ENCODE measurements at regions not wholly inside any gene's neighbourhood (a gene's known extent, or its start where the extent isn't known, plus 50 kb on each side); places are given as distances from the start of the nearest gene placed in this dataset.
A peak's percentile ranks its signal among the peaks of the same experiment; 100 is the strongest.

DNA sequence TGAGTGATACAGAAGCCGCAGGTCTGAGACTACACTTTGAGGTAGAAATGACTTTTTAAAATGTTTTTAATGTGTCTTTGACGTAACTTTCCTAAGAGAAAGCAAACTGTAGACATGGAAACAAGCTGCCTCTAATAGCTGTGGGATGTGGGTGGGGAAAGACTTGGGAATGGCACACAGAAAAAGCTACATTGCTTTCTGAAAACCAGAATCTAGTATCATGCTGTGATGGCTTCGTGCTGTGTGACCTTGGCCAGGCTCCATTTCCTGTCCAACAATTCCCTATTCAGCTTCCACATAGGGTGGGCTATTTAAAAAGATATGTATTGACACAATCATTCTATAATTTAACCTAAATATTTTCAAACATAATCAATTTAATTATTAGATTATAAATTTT, 909.1 kb downstream of the NCAM2 start:
- Histone ChIP-seq H3K4me1 (ENCODE audit: insufficient read depth, insufficient read length) (no peaks in the 10 kb centered on the region), H3K4me3 (ENCODE audit: insufficient read length, low read depth) (no peak overlapping the region), H3K9me3 (ENCODE audit: insufficient read depth, low read length) (peaks cover 13% of the 10 kb centered on the region; the same call in 1 of the 2 replicates), H3K9ac (ENCODE audit: insufficient read length, low read depth) (no peak overlapping the region), H3K36me3 (ENCODE audit: insufficient read depth, insufficient read length, low read length) (no peaks in the 10 kb centered on the region), H3K27me3 (ENCODE audit: insufficient read depth, insufficient read length) (no peaks in the 10 kb centered on the region)
- DNase-seq (ENCODE audit: low read depth, low spot score) = no peak
- TF ChIP-seq ZNF274 (IDR thresholded peaks at IDR 0.05; ENCODE audit: low read depth, low read length) = no peak
- no peak for TF ChIP-seq SUZ12 (IDR thresholded peaks at IDR 0.05; ENCODE audit: extremely low read depth, insufficient read depth, insufficient read length)
- TF ChIP-seq YY1 (IDR thresholded peaks at IDR 0.05; ENCODE audit: insufficient read depth, insufficient read length) = no peak

- TF ChIP-seq SUZ12 (IDR thresholded peaks at IDR 0.05; ENCODE audit: extremely low read depth, insufficient read depth, insufficient read length) = no peak
- TF ChIP-seq ZNF274 (IDR thresholded peaks at IDR 0.05; ENCODE audit: low read depth, low read length) = no peak
- no peak for TF ChIP-seq YY1 (IDR thresholded peaks at IDR 0.05; ENCODE audit: insufficient read depth, insufficient read length)
- Histone ChIP-seq H3K9ac (ENCODE audit: insufficient read length, low read depth) (no peak overlapping the region), H3K27me3 (ENCODE audit: insufficient read depth, insufficient read length) (no peaks in the 10 kb centered on the region), H3K4me3 (ENCODE audit: insufficient read length, low read depth) (no peak overlapping the region), H3K4me1 (ENCODE audit: insufficient read depth, insufficient read length) (no peaks in the 10 kb centered on the region), H3K9me3 (ENCODE audit: insufficient read depth, low read length) (no peaks in the 10 kb centered on the region), H3K36me3 (ENCODE audit: insufficient read depth, insufficient read length, low read length) (no peaks in the 10 kb centered on the region)
- no peak for DNase-seq (ENCODE audit: low read depth, low spot score)
Measured at GRCh38 chr21:21915816-21916215, 917.6 kb downstream of the NCAM2 start.

GRCh38 chr21:21921410-21922232, 923.4 kb downstream of the NCAM2 start:
- no peaks in the 10 kb centered on the region for H3K36me3 ChIP-seq (ENCODE audit: insufficient read depth, insufficient read length, low read length)
- no peaks in the 10 kb centered on the region for H3K4me1 ChIP-seq (ENCODE audit: insufficient read depth, insufficient read length)
- no peak for TF ChIP-seq ZNF274 (IDR thresholded peaks at IDR 0.05; ENCODE audit: low read depth, low read length)
- no peak for TF ChIP-seq YY1 (IDR thresholded peaks at IDR 0.05; ENCODE audit: insufficient read depth, insufficient read length)
- no peak for TF ChIP-seq SUZ12 (IDR thresholded peaks at IDR 0.05; ENCODE audit: extremely low read depth, insufficient read depth, insufficient read length)
- H3K27me3 ChIP-seq (ENCODE audit: insufficient read depth, insufficient read length) = no peaks in the 10 kb centered on the region
- DNase-seq (ENCODE audit: low read depth, low spot score) = peak; percentile 48
- H3K4me3 ChIP-seq (ENCODE audit: insufficient read length, low read depth) = no peak overlapping the region
- H3K9me3 ChIP-seq (ENCODE audit: insufficient read depth, low read length) = no peaks in the 10 kb centered on the region
- H3K9ac ChIP-seq (ENCODE audit: insufficient read length, low read depth) = no peak overlapping the region

DNA sequence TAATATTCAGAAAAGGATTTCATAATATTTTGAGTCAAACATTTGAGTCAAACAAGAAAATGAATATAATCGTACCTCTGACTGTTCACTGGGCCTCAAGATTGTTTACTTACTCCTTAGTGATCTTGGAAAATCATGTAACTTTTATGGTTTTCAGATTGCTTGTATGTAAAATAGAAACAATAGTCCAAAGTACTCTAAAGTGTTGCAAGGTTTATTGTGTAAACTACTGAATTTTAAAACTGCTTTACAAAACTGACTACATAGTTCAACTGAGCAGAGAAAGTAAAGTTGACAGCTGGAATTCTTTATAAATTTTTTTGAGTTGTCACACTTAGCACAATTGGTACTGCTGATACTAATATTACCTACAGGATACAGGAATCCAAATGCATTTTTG, 931.0 kb downstream of the NCAM2 start:
- no peaks in the 10 kb centered on the region for H3K27me3 ChIP-seq (ENCODE audit: insufficient read depth, insufficient read length)
- no peak overlapping the region for H3K9ac ChIP-seq (ENCODE audit: insufficient read length, low read depth)
- H3K4me1 ChIP-seq (ENCODE audit: insufficient read depth, insufficient read length) = no peaks in the 10 kb centered on the region
- no peak for DNase-seq (ENCODE audit: low read depth, low spot score)
- H3K4me3 ChIP-seq (ENCODE audit: insufficient read length, low read depth) = no peak overlapping the region
- no peaks in the 10 kb centered on the region for H3K36me3 ChIP-seq (ENCODE audit: insufficient read depth, insufficient read length, low read length)
- no peak for TF ChIP-seq ZNF274 (IDR thresholded peaks at IDR 0.05; ENCODE audit: low read depth, low read length)
- no peak for TF ChIP-seq SUZ12 (IDR thresholded peaks at IDR 0.05; ENCODE audit: extremely low read depth, insufficient read depth, insufficient read length)
- no peak for TF ChIP-seq YY1 (IDR thresholded peaks at IDR 0.05; ENCODE audit: insufficient read depth, insufficient read length)
- no peaks in the 10 kb centered on the region for H3K9me3 ChIP-seq (ENCODE audit: insufficient read depth, low read length)

DNA sequence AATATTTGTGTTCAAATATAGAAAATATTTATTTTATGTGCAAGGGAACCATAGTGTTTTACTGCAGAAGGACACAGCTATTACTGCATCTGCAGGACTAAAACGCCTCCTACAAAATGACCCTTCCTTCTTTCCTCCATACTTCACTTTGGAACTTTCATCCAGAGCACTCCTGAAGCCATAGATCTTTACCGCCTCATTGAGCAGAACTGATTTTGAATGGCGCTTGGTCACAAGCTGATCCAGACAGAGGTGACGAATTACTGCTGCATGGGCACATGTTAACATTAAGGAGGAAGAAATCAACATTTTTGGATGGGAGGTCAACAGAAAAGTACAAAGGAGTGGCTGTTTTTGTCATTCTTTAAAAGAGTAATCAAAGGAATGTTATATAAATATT, 931.6 kb downstream of the NCAM2 start:
- Histone ChIP-seq H3K4me3 (ENCODE audit: insufficient read length, low read depth) (no peak overlapping the region), H3K9me3 (ENCODE audit: insufficient read depth, low read length) (no peaks in the 10 kb centered on the region), H3K4me1 (ENCODE audit: insufficient read depth, insufficient read length) (no peaks in the 10 kb centered on the region), H3K27me3 (ENCODE audit: insufficient read depth, insufficient read length) (no peaks in the 10 kb centered on the region), H3K36me3 (ENCODE audit: insufficient read depth, insufficient read length, low read length) (no peaks in the 10 kb centered on the region), H3K9ac (ENCODE audit: insufficient read length, low read depth) (no peak overlapping the region)
- TF ChIP-seq ZNF274 (IDR thresholded peaks at IDR 0.05; ENCODE audit: low read depth, low read length) (no peak), SUZ12 (IDR thresholded peaks at IDR 0.05; ENCODE audit: extremely low read depth, insufficient read depth, insufficient read length) (no peak), YY1 (IDR thresholded peaks at IDR 0.05; ENCODE audit: insufficient read depth, insufficient read length) (no peak)
- DNase-seq (ENCODE audit: low read depth, low spot score) = no peak

GRCh38 chr21:21952566-21952965, 954.4 kb downstream of the NCAM2 start:
- Histone ChIP-seq H3K36me3 (ENCODE audit: insufficient read depth, insufficient read length, low read length) (no peaks in the 10 kb centered on the region), H3K9ac (ENCODE audit: insufficient read length, low read depth) (no peak overlapping the region), H3K27me3 (ENCODE audit: insufficient read depth, insufficient read length) (no peaks in the 10 kb centered on the region), H3K4me1 (ENCODE audit: insufficient read depth, insufficient read length) (no peaks in the 10 kb centered on the region), H3K9me3 (ENCODE audit: insufficient read depth, low read length) (no peaks in the 10 kb centered on the region), H3K4me3 (ENCODE audit: insufficient read length, low read depth) (no peak overlapping the region)
- TF ChIP-seq YY1 (IDR thresholded peaks at IDR 0.05; ENCODE audit: insufficient read depth, insufficient read length) (no peak), SUZ12 (IDR thresholded peaks at IDR 0.05; ENCODE audit: extremely low read depth, insufficient read depth, insufficient read length) (no peak), ZNF274 (IDR thresholded peaks at IDR 0.05; ENCODE audit: low read depth, low read length) (no peak)
- no peak for DNase-seq (ENCODE audit: low read depth, low spot score)

GRCh38 chr21:21955204-21955603, 957.0 kb downstream of the NCAM2 start:
- no peak overlapping the region for H3K9ac ChIP-seq (ENCODE audit: insufficient read length, low read depth)

More at GRCh38 chr21:21955204-21955603, 957.0 kb downstream of the NCAM2 start:
- Histone ChIP-seq H3K4me3 (ENCODE audit: insufficient read length, low read depth) (no peak overlapping the region), H3K27me3 (ENCODE audit: insufficient read depth, insufficient read length) (no peaks in the 10 kb centered on the region), H3K4me1 (ENCODE audit: insufficient read depth, insufficient read length) (no peaks in the 10 kb centered on the region), H3K36me3 (ENCODE audit: insufficient read depth, insufficient read length, low read length) (no peaks in the 10 kb centered on the region), H3K9me3 (ENCODE audit: insufficient read depth, low read length) (no peaks in the 10 kb centered on the region)
- TF ChIP-seq YY1 (IDR thresholded peaks at IDR 0.05; ENCODE audit: insufficient read depth, insufficient read length) (no peak), ZNF274 (IDR thresholded peaks at IDR 0.05; ENCODE audit: low read depth, low read length) (no peak), SUZ12 (IDR thresholded peaks at IDR 0.05; ENCODE audit: extremely low read depth, insufficient read depth, insufficient read length) (no peak)
- no peak for DNase-seq (ENCODE audit: low read depth, low spot score)

All from NT2/D1 (cell line).